Skeletal muscle satellite cell (primary cell): ENCODE measurements at regions not wholly inside any gene's neighbourhood (a gene's known extent, or its start where the extent isn't known, plus 50 kb on each side); places are given as distances from the start of the nearest gene placed in this dataset.

ENCODE experiments used
- H3K27me3 ChIP-seq: 2 replicates; pipeline ENCODE4 v1.7.0; 2013; ENCODE audit warnings: low read length; ENCODE audit not compliant: control insufficient read depth, insufficient read depth
- H3K36me3 ChIP-seq: 2 replicates; pipeline ENCODE4 v1.7.0; 2013; ENCODE audit warnings: mild to moderate bottlenecking, control low read depth, low read length; ENCODE audit not compliant: insufficient read depth
- H3K4me1 ChIP-seq: 2 replicates; pipeline ENCODE4 v1.7.0; 2013; ENCODE audit warnings: low read length; ENCODE audit not compliant: control insufficient read depth, insufficient read depth
- H3K4me2 ChIP-seq: 2 replicates; pipeline ENCODE4 v1.7.0; 2013; ENCODE audit warnings: mild to moderate bottlenecking, low read length
- H3K4me3 ChIP-seq: 2 replicates; pipeline ENCODE4 v1.7.0; 2013; ENCODE audit warnings: low read length
- H3K9ac ChIP-seq: 2 replicates; pipeline ENCODE4 v1.7.0; 2013; ENCODE audit warnings: mild to moderate bottlenecking, low read depth, low read length, moderate library complexity
- H3K9me3 ChIP-seq: replicated peaks from 2 replicates; pipeline ENCODE4 v1.7.0; 2013; ENCODE audit warnings: mild to moderate bottlenecking, control low read depth, low read length

- Histone ChIP-seq H3K9me3 (no peaks in the 10 kb centered on the region), H3K27me3 (no peaks in the 10 kb centered on the region), H3K9ac (no peak overlapping the region), H3K4me1 (peaks cover 4% of the 10 kb centered on the region), H3K4me2 (no peak overlapping the region), H3K4me3 (no peak overlapping the region), H3K36me3 (no peaks in the 10 kb centered on the region)
Observed at GRCh38 chr9:8262625-8263622, 463.3 kb upstream of the DMAC1 start.

- Histone ChIP-seq H3K4me1 (no peaks in the 10 kb centered on the region), H3K36me3 (no peaks in the 10 kb centered on the region), H3K27me3 (no peaks in the 10 kb centered on the region), H3K9me3 (no peaks in the 10 kb centered on the region), H3K4me2 (no peak overlapping the region), H3K9ac (no peak overlapping the region), H3K4me3 (no peak overlapping the region)
Observed at GRCh38 chr9:8261737-8262136, 462.2 kb upstream of the DMAC1 start.

- no peak overlapping the region for H3K4me3 ChIP-seq
- H3K27me3 ChIP-seq, result no peaks in the 10 kb centered on the region
- H3K9me3 ChIP-seq, result no peaks in the 10 kb centered on the region
- H3K4me1 ChIP-seq, result peaks cover 11% of the 10 kb centered on the region
- no peak overlapping the region for H3K4me2 ChIP-seq
- H3K36me3 ChIP-seq, result no peaks in the 10 kb centered on the region
- no peak overlapping the region for H3K9ac ChIP-seq
Observed at GRCh38 chr9:8259028-8259427, 459.4 kb upstream of the DMAC1 start.

- H3K9ac ChIP-seq, result no peak overlapping the region
- no peak overlapping the region for H3K4me3 ChIP-seq
- H3K9me3 ChIP-seq, result no peaks in the 10 kb centered on the region
- H3K4me1 ChIP-seq, result peaks cover 16% of the 10 kb centered on the region
- H3K36me3 ChIP-seq, result no peaks in the 10 kb centered on the region
- no peak overlapping the region for H3K4me2 ChIP-seq
- no peaks in the 10 kb centered on the region for H3K27me3 ChIP-seq
Observed at GRCh38 chr9:8256880-8257279, 457.3 kb upstream of the DMAC1 start.

GRCh38 chr9:8255850-8256249 is 456.3 kb upstream of the DMAC1 start:
- no peaks in the 10 kb centered on the region for H3K27me3 ChIP-seq
- no peak overlapping the region for H3K4me2 ChIP-seq
- H3K9ac ChIP-seq, result no peak overlapping the region
- H3K4me1 ChIP-seq, result peaks cover 16% of the 10 kb centered on the region
- H3K36me3 ChIP-seq, result no peaks in the 10 kb centered on the region
- no peaks in the 10 kb centered on the region for H3K9me3 ChIP-seq
- no peak overlapping the region for H3K4me3 ChIP-seq

- Histone ChIP-seq H3K4me2 (peak overlapping the region; percentile 41), H3K9ac (no peak overlapping the region), H3K9me3 (no peaks in the 10 kb centered on the region), H3K4me3 (no peak overlapping the region), H3K4me1 (peaks cover 16% of the 10 kb centered on the region), H3K27me3 (no peaks in the 10 kb centered on the region), H3K36me3 (no peaks in the 10 kb centered on the region)
Observed at GRCh38 chr9:8254541-8254940, 455.0 kb upstream of the DMAC1 start.

GRCh38 chr9:8252445-8252844 is 452.9 kb upstream of the DMAC1 start:
- Histone ChIP-seq H3K27me3 (no peaks in the 10 kb centered on the region), H3K4me3 (no peak overlapping the region), H3K36me3 (no peaks in the 10 kb centered on the region), H3K4me1 (peaks cover 16% of the 10 kb centered on the region), H3K9ac (no peak overlapping the region), H3K9me3 (no peaks in the 10 kb centered on the region), H3K4me2 (no peak overlapping the region)

- Histone ChIP-seq H3K4me2 (no peak overlapping the region), H3K9me3 (no peaks in the 10 kb centered on the region), H3K9ac (no peak overlapping the region), H3K4me3 (no peak overlapping the region), H3K27me3 (no peaks in the 10 kb centered on the region), H3K36me3 (no peaks in the 10 kb centered on the region), H3K4me1 (peaks cover 16% of the 10 kb centered on the region)
Observed at GRCh38 chr9:8251566-8251965, 452.0 kb upstream of the DMAC1 start.

GRCh38 chr9:8244505-8245092 is 445.0 kb upstream of the DMAC1 start:
- no peak overlapping the region for H3K4me2 ChIP-seq
- no peak overlapping the region for H3K4me3 ChIP-seq
- no peaks in the 10 kb centered on the region for H3K27me3 ChIP-seq

GRCh38 chr9:8241201-8241600 is 441.6 kb upstream of the DMAC1 start:
- Histone ChIP-seq H3K4me3 (no peak overlapping the region), H3K4me1 (peaks cover 6% of the 10 kb centered on the region), H3K4me2 (no peak overlapping the region), H3K9me3 (no peaks in the 10 kb centered on the region), H3K9ac (no peak overlapping the region), H3K36me3 (no peaks in the 10 kb centered on the region), H3K27me3 (no peaks in the 10 kb centered on the region)

More at GRCh38 chr9:8244505-8245092, 445.0 kb upstream of the DMAC1 start:
- H3K36me3 ChIP-seq, result no peaks in the 10 kb centered on the region
- no peak overlapping the region for H3K9ac ChIP-seq
- peaks cover 6% of the 10 kb centered on the region for H3K4me1 ChIP-seq
- no peaks in the 10 kb centered on the region for H3K9me3 ChIP-seq

GRCh38 chr9:8237096-8237495 is 437.5 kb upstream of the DMAC1 start:
- Histone ChIP-seq H3K36me3 (no peaks in the 10 kb centered on the region), H3K4me2 (no peak overlapping the region), H3K27me3 (no peaks in the 10 kb centered on the region), H3K4me3 (no peak overlapping the region), H3K4me1 (peaks cover 6% of the 10 kb centered on the region), H3K9me3 (no peaks in the 10 kb centered on the region), H3K9ac (no peak overlapping the region)
